ENCODE measurements at regions not wholly inside any gene's neighbourhood (a gene's known extent, or its start where the extent isn't known, plus 50 kb on each side); places are given as distances from the start of the nearest gene placed in this dataset.

GRCh38 chr13:44171156-44171555 is 202.5 kb upstream of the SERP2 start:
- no peak overlapping the region for H3K27ac ChIP-seq
- no peaks in the 10 kb centered on the region for H3K9me3 ChIP-seq
- WGBS: 100% methylated on average over 1 of the region's 1 CpG
- TF ChIP-seq POLR2AphosphoS5 (IDR thresholded peaks at IDR 0.05) (no peak), POLR2A (IDR thresholded peaks at IDR 0.05) (no peak), EP300 (IDR thresholded peaks at IDR 0.05) (no peak), CTCF (IDR thresholded peaks at IDR 0.05) (no peak)
- no peaks in the 10 kb centered on the region for H3K27me3 ChIP-seq
- no peaks in the 10 kb centered on the region for H3K36me3 ChIP-seq
- no peak for DNase-seq (ENCODE audit: low spot score in 2 of 2)
- H3K4me1 ChIP-seq: peaks cover 8% of the 10 kb centered on the region
- H3K4me3 ChIP-seq: no peak overlapping the region

GRCh38 chr13:44171861-44172260 is 201.8 kb upstream of the SERP2 start:
- H3K36me3 ChIP-seq: no peaks in the 10 kb centered on the region
- H3K27ac ChIP-seq: no peak overlapping the region
- H3K27me3 ChIP-seq: no peaks in the 10 kb centered on the region
- H3K4me3 ChIP-seq: no peak overlapping the region
- no peaks in the 10 kb centered on the region for H3K9me3 ChIP-seq
- no peak for DNase-seq (ENCODE audit: low spot score in 2 of 2)
- H3K4me1 ChIP-seq: peaks cover 8% of the 10 kb centered on the region
- TF ChIP-seq EP300 (IDR thresholded peaks at IDR 0.05) (no peak), POLR2A (IDR thresholded peaks at IDR 0.05) (no peak), CTCF (IDR thresholded peaks at IDR 0.05) (no peak), POLR2AphosphoS5 (IDR thresholded peaks at IDR 0.05) (no peak)

- Histone ChIP-seq H3K9me3 (no peaks in the 10 kb centered on the region), H3K27me3 (no peaks in the 10 kb centered on the region), H3K4me1 (peaks cover 8% of the 10 kb centered on the region), H3K4me3 (no peak overlapping the region), H3K27ac (no peak overlapping the region), H3K36me3 (no peaks in the 10 kb centered on the region)
- no peak for DNase-seq (ENCODE audit: low spot score in 2 of 2)
- WGBS: 81% methylated on average over 4 of the region's 4 CpGs
- no peak for TF ChIP-seq POLR2AphosphoS5 (IDR thresholded peaks at IDR 0.05)
- no peak for TF ChIP-seq EP300 (IDR thresholded peaks at IDR 0.05)
- no peak for TF ChIP-seq POLR2A (IDR thresholded peaks at IDR 0.05)
- TF ChIP-seq CTCF (IDR thresholded peaks at IDR 0.05): no peak
Observed at GRCh38 chr13:44172281-44172810, 201.3 kb upstream of the SERP2 start.

GRCh38 chr13:44174769-44175425 is 198.7 kb upstream of the SERP2 start:
- H3K27ac ChIP-seq: no peak overlapping the region

More at GRCh38 chr13:44174769-44175425, 198.7 kb upstream of the SERP2 start:
- DNase-seq (ENCODE audit: low spot score in 2 of 2): no peak
- H3K36me3 ChIP-seq: no peaks in the 10 kb centered on the region
- no peak overlapping the region for H3K4me3 ChIP-seq
- H3K27me3 ChIP-seq: no peaks in the 10 kb centered on the region
- 83% methylated on average over 2 of the region's 3 CpGs for WGBS
- H3K9me3 ChIP-seq: no peaks in the 10 kb centered on the region
- peaks cover 8% of the 10 kb centered on the region for H3K4me1 ChIP-seq
- no peak for TF ChIP-seq POLR2AphosphoS5 (IDR thresholded peaks at IDR 0.05)
- TF ChIP-seq CTCF (IDR thresholded peaks at IDR 0.05): no peak
- TF ChIP-seq POLR2A (IDR thresholded peaks at IDR 0.05): no peak
- TF ChIP-seq EP300 (IDR thresholded peaks at IDR 0.05): no peak

All from suprapubic skin (tissue), 4 donors.